ENCODE measurements at regions not wholly inside any gene's neighbourhood (a gene's known extent, or its start where the extent isn't known, plus 50 kb on each side); places are given as distances from the start of the nearest gene placed in this dataset.
A peak's percentile ranks its signal among the peaks of the same experiment; 100 is the strongest.

DNA sequence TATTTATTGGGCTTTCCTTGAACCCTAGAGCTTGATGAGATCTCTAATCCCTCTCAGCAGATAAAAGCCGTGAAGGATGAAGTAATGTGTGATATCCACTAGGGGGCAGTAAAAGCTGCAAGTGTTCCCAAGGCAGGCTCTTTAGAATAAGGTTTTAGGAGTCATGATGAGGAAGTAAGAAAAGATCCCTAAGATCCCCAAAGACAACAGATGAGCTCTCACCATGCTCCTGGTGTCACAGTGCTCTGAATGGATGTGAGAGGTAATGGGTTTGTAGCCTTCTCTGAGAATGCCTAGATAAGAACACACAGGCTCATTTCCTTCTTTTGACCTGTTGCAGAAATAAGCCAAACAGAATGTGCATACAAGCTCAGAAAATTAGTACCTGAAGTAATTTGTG is 70.4 kb upstream of the ITPRID1 start:
- Histone ChIP-seq H3K27ac (ENCODE audit: low read depth, low read length) (no peak overlapping the region), H3K9me2 (replicated peaks; ENCODE audit: insufficient read depth, low read length) (no peaks in the 10 kb centered on the region), H3K9me3 (ENCODE audit: insufficient read depth, low read length) (no peaks in the 10 kb centered on the region), H3F3A (ENCODE audit: insufficient read depth) (no peaks in the 10 kb centered on the region), H4K20me1 (ENCODE audit: low read depth, low read length) (no peaks in the 10 kb centered on the region), H3K9ac (ENCODE audit: low read length) (no peak overlapping the region), H3K79me2 (ENCODE audit: insufficient read depth, low read length) (no peaks in the 10 kb centered on the region), H3K36me3 (ENCODE audit: low read length) (no peaks in the 10 kb centered on the region), H3K4me3 (ENCODE audit: insufficient read depth, low read length, poor library complexity, severe bottlenecking) (no peak overlapping the region), H3K27me3 (ENCODE audit: low read length) (no peaks in the 10 kb centered on the region), H3K4me2 (ENCODE audit: low read depth, low read length, poor library complexity, severe bottlenecking) (no peak overlapping the region), H2AFZ (ENCODE audit: low read depth, low read length, severe bottlenecking) (no peak overlapping the region)
- no peak for TF ChIP-seq EZH2phosphoT487 (conservative IDR thresholded peaks at IDR 0.05; ENCODE audit: low read length)
- TF ChIP-seq, protein P1, sequence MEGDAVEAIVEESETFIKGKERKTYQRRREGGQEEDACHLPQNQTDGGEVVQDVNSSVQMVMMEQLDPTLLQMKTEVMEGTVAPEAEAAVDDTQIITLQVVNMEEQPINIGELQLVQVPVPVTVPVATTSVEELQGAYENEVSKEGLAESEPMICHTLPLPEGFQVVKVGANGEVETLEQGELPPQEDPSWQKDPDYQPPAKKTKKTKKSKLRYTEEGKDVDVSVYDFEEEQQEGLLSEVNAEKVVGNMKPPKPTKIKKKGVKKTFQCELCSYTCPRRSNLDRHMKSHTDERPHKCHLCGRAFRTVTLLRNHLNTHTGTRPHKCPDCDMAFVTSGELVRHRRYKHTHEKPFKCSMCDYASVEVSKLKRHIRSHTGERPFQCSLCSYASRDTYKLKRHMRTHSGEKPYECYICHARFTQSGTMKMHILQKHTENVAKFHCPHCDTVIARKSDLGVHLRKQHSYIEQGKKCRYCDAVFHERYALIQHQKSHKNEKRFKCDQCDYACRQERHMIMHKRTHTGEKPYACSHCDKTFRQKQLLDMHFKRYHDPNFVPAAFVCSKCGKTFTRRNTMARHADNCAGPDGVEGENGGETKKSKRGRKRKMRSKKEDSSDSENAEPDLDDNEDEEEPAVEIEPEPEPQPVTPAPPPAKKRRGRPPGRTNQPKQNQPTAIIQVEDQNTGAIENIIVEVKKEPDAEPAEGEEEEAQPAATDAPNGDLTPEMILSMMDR (IDR thresholded peaks at IDR 0.05; ENCODE audit: insufficient read depth, low read length, poor library complexity, severe bottlenecking): peak; percentile 95

DNA sequence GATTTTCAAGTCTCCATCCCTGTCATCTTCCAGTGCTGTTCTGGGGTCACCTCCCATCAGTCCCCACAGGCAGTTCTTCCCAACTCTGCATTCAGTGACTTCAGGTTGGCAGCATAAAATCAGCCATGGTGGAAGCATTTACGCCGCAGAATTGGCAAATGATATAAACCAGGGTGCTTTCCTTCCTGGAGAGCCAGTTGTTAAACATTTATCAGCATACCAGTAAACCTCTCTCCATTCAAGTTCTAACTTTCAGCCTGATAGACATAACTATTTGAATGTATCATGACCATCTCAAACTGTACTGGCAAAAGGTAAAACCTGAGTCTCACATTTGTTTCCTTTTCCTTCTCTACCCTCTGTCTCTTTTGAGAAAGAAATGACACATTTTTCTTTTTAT is 69.7 kb upstream of the ITPRID1 start:
- Histone ChIP-seq H3K36me3 (ENCODE audit: low read length) (no peaks in the 10 kb centered on the region), H4K20me1 (ENCODE audit: low read depth, low read length) (no peaks in the 10 kb centered on the region), H2AFZ (ENCODE audit: low read depth, low read length, severe bottlenecking) (no peak overlapping the region), H3K4me3 (ENCODE audit: insufficient read depth, low read length, poor library complexity, severe bottlenecking) (no peak overlapping the region), H3K27me3 (ENCODE audit: low read length) (no peaks in the 10 kb centered on the region), H3K4me2 (ENCODE audit: low read depth, low read length, poor library complexity, severe bottlenecking) (no peak overlapping the region), H3K9me3 (ENCODE audit: insufficient read depth, low read length) (no peaks in the 10 kb centered on the region), H3K9me2 (replicated peaks; ENCODE audit: insufficient read depth, low read length) (no peaks in the 10 kb centered on the region), H3K79me2 (ENCODE audit: insufficient read depth, low read length) (no peaks in the 10 kb centered on the region), H3K9ac (ENCODE audit: low read length) (no peak overlapping the region), H3F3A (ENCODE audit: insufficient read depth) (no peaks in the 10 kb centered on the region), H3K27ac (ENCODE audit: low read depth, low read length) (no peak overlapping the region)
- no peak for TF ChIP-seq EZH2phosphoT487 (conservative IDR thresholded peaks at IDR 0.05; ENCODE audit: low read length)
- TF ChIP-seq, protein P1 (IDR thresholded peaks at IDR 0.05; ENCODE audit: insufficient read depth, low read length, poor library complexity, severe bottlenecking): no peak

DNA sequence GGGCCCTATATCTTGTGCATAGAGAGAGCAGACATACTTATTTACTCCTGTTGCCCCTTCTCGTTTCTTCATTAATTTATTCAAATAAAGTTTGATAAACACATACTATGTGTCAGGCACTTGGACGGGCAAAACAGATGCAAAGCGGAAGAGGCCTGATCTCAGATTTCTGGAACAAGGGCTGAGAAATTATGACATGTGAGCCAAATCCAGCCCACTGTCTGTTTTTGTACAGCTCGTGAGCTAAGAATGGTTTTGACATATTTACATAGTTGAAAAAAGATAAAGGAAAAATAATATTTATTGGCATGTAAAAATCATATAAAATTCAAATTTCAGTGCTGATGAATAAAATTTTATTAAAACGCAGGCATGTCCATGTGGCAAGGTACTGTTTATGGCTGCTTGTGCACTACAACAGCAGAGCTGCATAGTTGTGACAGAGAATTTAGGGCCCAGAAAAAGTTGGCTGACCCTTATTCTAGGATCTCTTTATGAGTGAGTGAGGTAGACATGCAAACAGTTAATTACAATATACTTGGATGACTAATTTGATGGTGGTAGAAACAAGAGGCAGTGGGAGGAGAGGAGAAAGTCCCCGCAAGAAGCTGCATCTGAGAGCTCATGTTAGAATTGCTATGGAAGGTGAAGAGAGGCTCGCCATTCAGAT is 68.1 kb upstream of the ITPRID1 start:
- H3K9ac ChIP-seq (ENCODE audit: low read length): no peak overlapping the region
- TF ChIP-seq EZH2phosphoT487 (conservative IDR thresholded peaks at IDR 0.05; ENCODE audit: low read length): no peak
- TF ChIP-seq, protein P1 (IDR thresholded peaks at IDR 0.05; ENCODE audit: insufficient read depth, low read length, poor library complexity, severe bottlenecking): no peak
- no peaks in the 10 kb centered on the region for H3K27me3 ChIP-seq (ENCODE audit: low read length)
- no peak overlapping the region for H3K4me3 ChIP-seq (ENCODE audit: insufficient read depth, low read length, poor library complexity, severe bottlenecking)
- H3F3A ChIP-seq (ENCODE audit: insufficient read depth): no peaks in the 10 kb centered on the region
- no peaks in the 10 kb centered on the region for H3K9me2 ChIP-seq (replicated peaks; ENCODE audit: insufficient read depth, low read length)
- no peak overlapping the region for H2AFZ ChIP-seq (ENCODE audit: low read depth, low read length, severe bottlenecking)
- H3K4me2 ChIP-seq (ENCODE audit: low read depth, low read length, poor library complexity, severe bottlenecking): no peak overlapping the region
- no peaks in the 10 kb centered on the region for H3K9me3 ChIP-seq (ENCODE audit: insufficient read depth, low read length)
- H4K20me1 ChIP-seq (ENCODE audit: low read depth, low read length): no peaks in the 10 kb centered on the region
- H3K27ac ChIP-seq (ENCODE audit: low read depth, low read length): no peak overlapping the region
- no peaks in the 10 kb centered on the region for H3K79me2 ChIP-seq (ENCODE audit: insufficient read depth, low read length)
- H3K36me3 ChIP-seq (ENCODE audit: low read length): no peaks in the 10 kb centered on the region
